ENCODE measurements at regions not wholly inside any gene's neighbourhood (a gene's known extent, or its start where the extent isn't known, plus 50 kb on each side); places are given as distances from the start of the nearest gene placed in this dataset.
"Not testable (repeated sequence)": the region's sequence is repeated elsewhere in the genome, so short reads cannot be mapped to it uniquely, and the experiment has no call there.

DNA sequence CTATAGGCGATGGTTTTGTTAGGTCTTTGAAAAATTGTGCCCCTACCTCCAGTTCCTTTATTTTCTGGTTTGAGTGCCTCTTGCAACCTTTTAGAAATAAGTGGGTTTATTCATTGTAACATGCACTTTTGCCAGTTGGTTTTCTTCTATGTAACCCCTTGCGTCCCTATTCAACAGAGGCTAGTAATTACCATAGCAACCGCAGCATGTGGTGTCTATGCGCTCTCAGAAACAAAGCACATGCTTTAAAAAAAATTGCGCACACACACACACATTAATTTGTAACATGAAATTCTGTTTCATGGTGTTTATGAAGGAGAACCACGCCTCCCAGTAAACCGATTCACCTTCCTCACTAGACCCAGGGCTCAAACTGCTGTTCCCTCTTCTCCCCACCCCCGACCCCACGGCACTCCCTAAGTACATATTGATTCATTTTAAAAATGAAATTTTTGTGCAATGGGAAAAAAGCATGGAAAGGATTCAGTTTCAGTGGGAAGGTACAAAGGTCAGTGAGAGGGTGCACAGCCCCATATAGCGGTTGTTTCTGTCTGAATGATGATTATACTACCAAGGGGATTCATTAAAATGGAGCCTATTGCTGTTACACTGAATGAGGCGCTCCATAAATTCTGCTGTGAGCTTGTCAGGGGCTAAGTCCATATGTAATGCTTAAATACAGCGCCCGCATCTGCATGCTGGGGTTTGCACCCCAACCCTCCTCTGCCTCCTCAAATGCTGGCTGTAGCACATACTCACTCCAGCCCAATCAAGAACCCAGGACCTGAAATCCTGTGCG lies 206.9 kb downstream of the ICOS start:
- DNase-seq (ENCODE audit: low read depth): no peak

DNA sequence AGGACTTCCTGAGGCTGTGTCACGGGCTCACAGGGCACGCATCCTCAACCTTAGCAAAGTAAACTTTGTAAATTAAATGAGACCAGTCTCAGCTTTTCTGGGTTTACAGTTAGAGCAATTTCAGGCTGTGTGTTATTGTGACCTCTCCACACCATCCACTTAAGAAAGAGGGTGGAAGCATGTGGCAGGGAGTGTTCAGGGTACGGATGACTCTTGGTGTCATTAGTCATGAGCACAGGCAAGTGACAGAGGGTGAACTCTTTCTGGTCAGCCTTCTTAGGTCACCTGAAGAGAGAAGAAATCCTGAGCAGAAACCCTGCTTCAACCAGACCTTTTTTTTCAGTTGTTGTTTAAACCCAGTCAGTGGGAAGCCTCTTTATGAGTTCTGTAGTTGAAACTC lies 207.9 kb downstream of the ICOS start:
- no peak for DNase-seq (ENCODE audit: low read depth)

DNA sequence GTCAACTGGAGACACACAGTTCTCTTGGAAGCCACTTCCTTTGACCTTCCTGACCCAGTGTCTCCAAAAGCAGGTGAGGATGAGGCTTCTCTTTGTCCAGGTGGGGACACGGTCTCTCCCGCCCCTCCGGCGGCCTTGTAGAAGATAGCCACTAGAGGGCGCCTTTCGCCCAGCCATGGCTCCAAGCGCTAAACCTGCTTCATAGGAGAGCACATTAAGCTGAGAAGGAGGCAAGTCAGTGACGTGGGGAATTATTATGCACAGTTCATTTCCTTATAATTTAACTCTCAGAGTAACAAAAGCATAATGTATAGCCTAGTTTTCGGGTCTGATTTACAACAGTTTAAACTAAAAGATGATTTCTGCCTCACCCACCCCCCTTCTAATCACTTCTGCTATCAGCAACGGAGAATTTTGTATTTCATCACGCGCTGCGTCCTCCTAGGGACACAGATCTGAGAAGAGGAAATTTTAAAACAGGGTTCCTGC lies 208.7 kb downstream of the ICOS start:
- DNase-seq (ENCODE audit: low read depth): peak; percentile 64

DNA sequence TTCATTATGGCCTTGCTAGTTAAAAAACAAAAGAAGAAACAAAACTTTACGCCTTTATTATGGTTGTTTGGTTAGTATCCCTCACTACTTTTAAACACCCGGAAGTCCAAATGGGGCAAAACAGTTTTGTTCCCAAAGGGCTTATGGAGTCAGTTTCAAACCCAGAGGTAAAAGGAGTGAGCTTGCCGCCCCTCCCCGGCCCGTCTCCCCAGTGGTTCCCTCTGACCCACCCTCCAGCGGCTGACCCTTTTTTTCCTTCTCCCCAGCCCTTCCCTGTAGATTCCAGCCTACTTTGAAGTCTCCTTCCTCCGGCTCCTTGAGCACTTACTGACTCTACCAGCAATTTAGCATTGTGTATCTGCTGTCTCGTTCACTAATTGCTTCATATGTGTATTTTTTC lies 209.2 kb downstream of the ICOS start:
- DNase-seq (ENCODE audit: low read depth): no peak

DNA sequence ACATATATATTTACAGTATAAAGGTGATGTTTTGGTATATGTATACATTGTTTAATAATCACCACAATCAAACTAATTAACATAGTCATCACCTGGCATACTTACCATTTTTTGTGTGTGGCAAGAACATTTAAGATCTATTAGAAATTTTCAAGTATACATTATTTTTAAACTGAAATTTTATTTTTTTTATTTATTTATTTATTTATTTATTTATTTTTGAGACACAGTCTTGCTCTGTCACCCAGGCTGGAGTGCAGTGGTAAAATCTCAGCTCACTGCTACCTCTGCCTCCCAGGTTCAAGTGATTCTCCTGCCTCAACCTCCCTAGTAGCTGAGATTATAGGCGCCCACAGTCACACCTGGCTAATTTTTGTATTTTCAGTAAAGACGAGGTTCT lies 210.5 kb downstream of the ICOS start:
- DNase-seq (ENCODE audit: low read depth): not testable (repeated sequence)

DNA sequence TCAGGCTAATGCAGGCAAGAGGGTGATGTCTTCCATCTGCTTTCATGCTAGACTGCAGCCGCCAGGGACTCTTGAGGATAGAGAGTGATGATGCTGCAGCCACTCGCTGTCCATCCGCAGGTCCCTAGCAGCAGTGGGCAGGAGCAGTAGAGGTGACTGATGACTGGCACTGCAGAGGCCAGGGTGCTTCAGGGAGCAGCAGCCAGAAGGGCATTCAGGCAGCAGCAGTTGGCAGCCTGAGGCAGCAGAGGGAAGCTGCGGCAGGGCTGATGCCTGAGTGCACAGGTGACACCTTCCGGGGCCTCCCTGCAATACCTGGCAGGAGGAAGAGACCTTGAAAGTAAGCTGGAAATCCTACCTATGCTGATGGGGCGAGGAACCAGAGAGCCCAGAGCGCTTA lies 214.2 kb downstream of the ICOS start:
- no peak for DNase-seq (ENCODE audit: low read depth)

DNA sequence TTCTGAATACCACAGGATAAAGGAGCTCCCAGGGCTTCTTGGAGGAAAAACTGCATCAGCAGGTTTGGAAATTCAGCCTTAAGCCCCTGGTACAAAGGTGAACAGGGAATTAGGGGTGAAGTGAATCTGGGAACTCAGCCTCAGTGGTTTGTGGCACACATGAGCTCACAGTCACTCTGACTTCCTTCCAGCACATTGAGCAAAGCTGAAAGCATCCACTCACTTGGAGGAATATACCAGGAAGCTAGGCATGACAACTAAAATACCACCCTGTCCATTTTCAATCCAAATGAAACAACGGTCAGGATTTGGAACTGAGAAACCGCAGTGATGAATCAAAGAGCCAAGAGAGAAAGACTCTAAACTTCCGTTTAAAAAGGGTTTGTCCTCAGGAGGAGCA lies 216.1 kb downstream of the ICOS start:
- no peak for DNase-seq (ENCODE audit: low read depth)

DNA sequence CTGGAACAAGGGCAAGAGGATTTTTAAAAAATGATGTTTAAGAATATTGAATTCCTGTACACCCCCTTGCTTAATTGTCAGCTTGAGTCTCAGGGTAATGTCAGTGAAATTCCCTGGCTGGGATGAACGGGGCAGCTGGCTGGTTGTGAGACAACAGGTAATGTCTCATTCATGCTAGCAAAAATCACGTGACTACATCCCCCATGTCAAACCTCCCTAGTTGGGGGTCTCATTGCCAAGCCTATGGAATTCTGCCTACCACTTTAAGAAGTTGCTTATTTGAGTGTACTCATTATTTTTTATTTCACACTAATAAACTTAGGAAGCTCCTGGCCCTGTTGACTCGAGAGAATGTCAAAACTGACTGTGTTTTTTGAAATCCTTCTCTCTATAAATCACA lies 218.3 kb downstream of the ICOS start:
- no peak for DNase-seq (ENCODE audit: low read depth)

DNA sequence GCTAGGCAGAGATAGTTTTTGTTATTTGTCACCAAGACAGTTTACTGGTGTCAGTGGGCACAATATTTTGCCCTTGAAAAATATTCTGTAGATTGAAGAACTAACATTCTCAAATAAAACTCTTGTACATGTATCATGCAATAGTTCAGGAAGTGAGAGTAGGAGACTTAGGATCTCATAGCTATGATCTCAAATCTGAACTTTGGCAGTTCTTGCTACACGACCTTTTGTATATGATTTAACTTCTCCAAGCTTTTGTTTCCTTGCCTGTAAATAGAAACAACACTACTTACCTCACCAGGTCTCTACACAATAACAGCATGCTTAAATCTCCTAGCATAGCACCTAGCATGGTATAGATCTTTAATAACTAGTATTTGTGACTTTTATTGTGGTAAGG lies 219.9 kb downstream of the ICOS start:
- no peak for DNase-seq (ENCODE audit: low read depth)

DNA sequence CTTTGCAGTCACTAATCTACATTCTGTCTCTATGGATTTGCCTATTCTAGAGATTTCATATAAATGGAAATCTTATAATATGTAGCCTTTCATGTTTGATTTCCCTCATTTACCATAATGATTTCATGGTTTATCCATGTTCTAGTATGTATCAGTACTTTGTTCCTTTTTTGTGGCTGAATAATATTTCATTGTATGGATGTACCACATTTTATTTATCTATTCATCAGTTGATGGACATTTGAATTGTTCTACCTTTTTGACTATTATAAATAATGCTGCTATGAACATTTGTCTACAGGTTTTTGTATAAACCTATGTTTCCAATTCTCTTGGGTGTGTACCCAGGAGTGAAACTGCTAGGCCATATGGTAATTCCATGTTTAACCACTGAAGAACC lies 221.1 kb downstream of the ICOS start:
- no peak for DNase-seq (ENCODE audit: low read depth)

DNA sequence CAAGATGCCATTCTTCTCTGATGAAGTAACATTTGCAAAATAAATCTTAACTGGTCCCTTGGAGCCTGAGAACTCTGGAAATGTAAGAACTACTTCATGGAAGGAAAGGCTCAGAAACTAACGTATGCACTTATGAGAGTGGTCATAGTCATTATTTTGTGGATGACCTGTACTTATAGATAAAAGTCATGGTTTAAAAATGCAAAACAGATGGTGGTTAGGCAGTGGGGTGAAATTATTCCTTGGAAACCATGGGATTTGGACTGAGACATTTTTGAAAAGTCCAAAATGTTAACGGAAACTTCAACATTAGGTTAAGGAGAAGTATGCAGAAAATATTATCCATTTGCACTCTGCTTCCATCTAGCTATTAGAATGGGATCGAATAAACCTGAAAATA lies 223.0 kb downstream of the ICOS start:
- no peak for DNase-seq (ENCODE audit: low read depth)

DNA sequence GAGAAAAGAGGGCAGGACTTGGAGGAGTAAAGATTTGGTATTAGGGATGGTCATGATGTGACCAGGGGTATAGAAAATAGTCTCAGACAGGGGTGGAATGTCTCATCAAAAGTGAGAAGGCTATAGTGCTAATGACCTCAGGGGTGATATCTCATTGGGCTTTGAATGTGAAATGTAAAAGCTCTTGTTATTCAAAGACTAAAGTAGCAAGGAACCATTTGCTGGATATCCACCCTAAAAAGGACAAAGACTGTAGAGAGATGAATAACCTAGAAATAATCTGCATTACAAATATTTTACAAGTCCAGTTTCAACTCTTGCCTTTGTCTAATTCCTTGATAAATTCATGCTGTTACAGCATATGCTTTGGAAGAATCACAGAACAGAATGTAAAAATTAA lies 224.4 kb downstream of the ICOS start:
- no peak for DNase-seq (ENCODE audit: low read depth)

DNA sequence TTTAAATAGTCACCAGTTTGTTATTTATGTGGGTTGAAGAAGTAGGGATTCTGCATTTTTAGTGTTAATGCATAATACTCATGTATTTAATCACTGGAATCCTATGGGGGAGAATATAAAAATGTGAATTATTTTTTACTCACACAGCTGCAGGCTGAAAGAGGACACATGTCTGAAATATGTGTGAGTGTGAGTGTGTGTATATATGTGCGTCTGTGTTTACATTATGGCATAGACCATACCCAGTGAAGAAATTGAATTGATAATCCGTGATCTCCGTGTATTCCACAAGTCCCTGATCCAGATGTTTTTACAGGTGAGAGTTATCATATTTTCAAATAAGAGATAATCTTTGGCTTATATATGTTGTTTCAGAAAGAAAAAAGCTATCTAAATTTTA lies 225.3 kb downstream of the ICOS start:
- DNase-seq (ENCODE audit: low read depth): no peak

DNA sequence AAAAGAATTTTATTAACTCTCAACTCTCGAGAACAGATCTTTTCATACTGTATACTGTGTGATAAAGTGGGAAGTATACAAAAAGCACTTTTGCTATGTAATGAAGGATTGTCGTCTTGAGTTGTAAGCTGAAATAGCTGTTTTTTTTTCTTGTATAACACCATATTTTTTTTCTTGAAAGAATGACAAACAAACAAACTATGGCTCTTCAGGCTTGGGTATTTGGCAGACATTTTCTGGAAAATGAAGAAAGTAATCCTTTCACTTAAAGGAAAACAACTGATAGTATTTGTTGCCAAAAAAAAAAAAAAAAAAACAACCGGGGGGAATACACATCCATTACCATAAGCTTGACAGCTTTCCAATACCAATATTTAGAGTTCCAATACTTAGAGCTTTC lies 230.4 kb downstream of the ICOS start:
- no peak for DNase-seq (ENCODE audit: low read depth)

DNA sequence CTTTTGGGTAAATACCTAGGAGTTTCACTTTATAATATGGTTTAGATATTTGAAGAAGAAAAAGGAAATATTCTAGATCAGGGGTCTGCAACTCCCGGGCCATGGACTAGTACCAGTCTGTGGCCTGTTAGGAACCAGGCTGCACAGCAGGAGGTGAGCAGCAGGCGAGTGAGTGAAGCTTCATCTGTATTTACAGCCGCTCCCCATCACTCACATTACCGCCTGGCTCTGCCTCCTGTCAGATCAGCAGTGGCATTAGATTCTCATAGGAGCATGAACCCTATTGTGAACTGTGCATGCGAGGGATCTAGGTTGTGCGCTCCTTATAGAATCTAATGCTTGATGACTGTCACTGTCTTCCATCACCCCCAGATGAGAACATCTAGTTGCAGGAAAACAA lies 231.1 kb downstream of the ICOS start:
- not testable (repeated sequence) for DNase-seq (ENCODE audit: low read depth)

DNA sequence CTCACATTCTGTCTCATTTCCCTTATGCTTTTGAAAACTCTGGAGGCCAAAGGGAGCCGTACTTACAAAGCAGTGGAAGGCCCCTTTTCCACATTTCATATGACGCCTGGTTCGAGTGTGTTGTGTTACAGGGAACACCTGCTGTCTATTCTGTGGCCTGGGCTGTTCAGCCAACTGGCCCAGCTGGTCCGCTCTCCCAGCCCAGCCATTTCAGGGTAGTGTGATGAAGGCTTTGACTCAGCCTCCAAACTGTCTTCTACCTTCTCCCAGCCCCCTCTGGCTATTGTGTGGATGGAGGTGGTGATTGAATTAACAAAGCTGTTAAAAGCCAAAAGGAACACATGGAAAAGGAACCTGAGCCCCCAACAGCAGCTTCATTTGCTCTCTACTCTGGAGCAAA lies 233.8 kb downstream of the ICOS start:
- no peak for DNase-seq (ENCODE audit: low read depth)

DNA sequence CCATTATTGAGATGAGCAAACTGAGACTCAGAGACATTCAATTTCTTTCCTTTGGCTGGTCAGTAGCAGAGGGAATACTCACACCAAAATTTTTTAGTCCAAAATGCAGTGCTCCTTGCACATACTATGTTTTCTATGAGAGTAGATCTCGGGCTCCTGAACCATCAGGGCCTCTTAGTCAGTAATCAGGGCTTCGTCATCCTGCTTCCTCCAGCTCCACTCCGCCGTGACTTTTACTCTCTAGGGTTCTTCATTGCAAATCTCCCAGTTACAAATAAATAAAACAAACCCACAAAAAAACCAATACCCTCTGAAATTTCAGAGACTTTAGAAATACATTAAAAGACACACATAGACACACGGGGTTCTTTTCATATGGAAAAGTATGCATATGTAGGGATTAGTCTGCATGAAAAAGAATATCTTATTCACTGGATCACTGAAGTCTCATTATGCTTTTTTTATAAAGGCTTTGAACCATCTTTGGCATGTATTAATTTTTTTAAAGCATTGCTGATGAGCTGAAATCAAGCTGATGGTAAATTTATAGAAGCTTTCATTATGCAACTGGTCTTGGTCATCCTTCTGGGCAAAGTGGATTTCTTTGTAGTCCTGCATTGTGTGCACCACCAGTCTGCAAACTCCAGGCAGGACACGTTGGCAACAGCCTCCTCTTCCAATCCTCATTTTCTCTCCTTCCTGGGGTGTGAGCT lies 235.0 kb downstream of the ICOS start:
- no peak for DNase-seq (ENCODE audit: low read depth)

DNA sequence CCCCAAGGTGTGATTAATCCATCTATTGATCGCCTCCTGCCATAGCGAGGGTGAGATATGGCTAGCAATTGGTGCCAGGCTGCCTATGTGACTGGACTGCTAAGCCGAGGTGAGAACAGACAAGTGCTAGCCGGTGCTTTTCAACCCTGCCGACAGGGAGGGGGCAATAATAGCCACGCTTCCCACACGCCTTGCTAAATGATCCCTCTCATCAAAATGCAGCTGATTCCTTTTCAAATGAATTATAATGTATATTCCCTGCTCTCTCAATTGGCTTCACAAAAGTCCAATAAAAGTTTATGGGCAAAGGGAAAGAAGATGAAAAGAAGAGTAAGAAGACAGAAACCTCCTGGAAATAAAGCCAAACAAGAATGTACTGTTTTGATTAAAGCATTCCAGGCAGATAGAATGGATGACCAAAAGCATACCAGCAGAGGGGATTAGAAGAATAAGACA lies 235.6 kb downstream of the ICOS start:
- DNase-seq (ENCODE audit: low read depth): no peak

DNA sequence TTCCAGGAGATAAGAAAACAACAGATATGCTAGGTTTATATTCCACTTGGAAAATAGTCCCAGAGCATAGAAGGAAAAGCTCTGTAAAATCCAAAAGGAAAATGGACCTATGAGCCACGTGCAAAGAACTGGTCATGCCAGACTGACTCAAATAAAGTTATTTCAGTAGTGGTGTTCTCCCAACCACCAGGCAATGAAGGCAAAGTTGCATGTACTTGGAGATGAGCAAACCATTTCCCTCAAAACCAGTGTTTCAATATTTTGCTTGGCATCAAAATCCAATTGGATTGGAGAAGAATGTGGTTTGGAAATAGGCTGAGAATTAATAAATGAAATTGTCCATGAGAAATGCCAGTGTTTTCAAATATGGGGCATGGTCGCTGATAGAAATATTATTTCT lies 237.5 kb downstream of the ICOS start:
- no peak for DNase-seq (ENCODE audit: low read depth)

DNA sequence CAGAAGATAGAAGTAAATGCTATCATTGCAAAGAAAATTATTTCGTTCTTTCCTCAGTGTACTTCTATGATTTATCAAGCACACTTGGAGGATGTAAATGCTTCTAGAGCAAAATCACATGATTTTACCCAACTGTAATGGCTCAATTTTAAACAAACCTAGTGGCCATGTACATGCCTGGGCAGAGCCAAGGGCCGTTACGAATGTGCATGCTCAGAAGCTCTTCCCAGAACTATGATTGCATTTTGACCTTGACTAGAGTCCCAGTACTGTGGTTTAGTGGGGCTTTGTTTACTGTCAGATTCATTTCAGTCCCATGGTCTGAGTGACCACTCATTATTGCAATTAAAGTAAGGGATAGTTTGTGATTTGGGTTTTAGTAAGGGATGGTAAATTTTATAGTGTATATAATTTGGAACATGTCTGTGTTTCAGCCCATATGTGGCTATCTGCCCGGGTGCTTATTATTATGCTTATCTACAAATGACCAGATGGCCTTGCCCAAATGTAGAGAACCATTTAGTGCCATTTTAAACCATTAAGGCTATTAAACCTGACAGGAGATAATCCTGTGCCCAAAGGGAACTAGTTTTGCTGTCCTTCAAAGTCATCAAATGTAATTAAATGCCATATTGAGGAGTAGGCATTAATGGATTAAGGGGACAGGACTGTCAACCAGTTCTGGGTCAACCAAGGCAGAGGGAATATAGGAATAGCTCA lies 239.1 kb downstream of the ICOS start:
- DNase-seq (ENCODE audit: low read depth): no peak

DNA sequence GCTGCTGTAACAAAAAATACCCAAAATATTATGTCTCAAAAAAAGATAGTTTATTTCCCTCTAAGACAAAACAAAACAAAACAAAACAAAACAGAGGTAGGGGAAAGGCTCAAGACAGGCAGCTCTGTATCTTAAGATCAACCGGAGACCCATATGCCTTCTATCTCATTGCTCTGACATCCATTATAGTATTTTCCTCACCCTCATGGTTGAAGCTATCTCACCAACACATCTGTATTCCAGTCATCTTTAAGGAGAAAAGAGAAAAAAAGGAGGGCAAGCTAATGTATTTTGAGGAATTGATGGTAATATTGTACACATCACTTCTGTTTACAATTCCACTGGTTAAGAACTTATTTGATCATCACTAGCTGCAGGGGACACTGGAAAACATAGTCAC lies 239.7 kb downstream of the ICOS start:
- DNase-seq (ENCODE audit: low read depth): no peak

DNA sequence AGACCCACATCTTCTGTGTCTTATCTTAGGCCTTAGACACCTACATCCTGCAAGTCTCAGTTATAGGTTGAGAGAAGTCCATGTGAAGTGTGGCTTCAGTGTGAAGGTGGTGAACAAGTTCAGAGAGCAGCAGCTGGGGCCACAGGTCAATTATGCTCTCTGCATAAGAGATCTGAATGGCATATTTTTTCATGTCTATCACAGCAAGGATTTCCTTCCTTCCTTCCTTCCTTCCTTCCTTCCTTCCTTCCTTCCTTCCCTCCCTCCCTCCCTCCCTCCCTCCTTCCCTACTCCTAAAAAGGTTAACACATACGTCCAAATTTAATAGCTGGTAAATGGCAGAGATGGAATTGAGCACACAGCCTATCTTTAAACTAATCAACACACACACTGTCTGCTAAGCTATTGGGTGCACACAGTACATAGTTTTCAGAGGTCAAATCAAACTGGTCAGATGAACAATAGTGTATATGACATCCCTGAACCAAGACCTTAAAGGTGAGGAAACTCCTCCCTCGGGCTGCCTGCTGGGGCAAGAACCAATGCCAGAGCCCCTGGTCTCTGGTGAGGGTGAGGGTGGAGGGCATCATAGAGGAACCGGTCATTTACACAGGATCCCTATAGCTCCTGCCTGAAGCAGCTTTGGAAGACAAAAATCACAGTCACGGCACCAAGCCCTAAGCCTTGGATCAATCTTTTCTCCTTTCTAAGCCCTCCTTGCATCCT lies 240.9 kb downstream of the ICOS start:
- DNase-seq (ENCODE audit: low read depth): no peak
